ENCODE measurements at regions not wholly inside any gene's neighbourhood (a gene's known extent, or its start where the extent isn't known, plus 50 kb on each side); places are given as distances from the start of the nearest gene placed in this dataset.

DNA sequence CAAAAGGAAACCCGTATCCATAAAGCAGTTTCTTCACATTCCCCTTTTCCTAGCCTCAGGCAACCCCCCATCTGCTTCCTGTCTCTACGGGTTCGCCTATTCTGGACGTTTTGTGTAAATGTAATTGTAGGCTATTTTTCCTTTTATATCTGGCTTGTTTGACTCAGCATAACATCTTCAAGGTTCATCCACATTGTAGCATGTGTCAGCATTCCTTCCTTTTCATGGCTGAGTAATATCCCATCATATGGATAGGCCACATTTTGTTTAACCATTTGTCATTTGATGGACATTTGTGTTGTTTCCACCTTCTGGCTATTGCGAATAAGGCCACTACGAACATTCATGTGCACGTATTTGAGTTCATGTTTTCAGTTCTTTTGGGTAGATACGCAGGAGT lies 54.6 kb downstream of the FOXL1 start:
- TF ChIP-seq, protein P1, sequence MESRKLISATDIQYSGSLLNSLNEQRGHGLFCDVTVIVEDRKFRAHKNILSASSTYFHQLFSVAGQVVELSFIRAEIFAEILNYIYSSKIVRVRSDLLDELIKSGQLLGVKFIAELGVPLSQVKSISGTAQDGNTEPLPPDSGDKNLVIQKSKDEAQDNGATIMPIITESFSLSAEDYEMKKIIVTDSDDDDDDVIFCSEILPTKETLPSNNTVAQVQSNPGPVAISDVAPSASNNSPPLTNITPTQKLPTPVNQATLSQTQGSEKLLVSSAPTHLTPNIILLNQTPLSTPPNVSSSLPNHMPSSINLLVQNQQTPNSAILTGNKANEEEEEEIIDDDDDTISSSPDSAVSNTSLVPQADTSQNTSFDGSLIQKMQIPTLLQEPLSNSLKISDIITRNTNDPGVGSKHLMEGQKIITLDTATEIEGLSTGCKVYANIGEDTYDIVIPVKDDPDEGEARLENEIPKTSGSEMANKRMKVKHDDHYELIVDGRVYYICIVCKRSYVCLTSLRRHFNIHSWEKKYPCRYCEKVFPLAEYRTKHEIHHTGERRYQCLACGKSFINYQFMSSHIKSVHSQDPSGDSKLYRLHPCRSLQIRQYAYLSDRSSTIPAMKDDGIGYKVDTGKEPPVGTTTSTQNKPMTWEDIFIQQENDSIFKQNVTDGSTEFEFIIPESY (IDR thresholded peaks at IDR 0.05), result no peak
- TF ChIP-seq NR2F2 (IDR thresholded peaks at IDR 0.05) (no peak), RAD21 (IDR thresholded peaks at IDR 0.05) (no peak)
- TF ChIP-seq, protein P2, sequence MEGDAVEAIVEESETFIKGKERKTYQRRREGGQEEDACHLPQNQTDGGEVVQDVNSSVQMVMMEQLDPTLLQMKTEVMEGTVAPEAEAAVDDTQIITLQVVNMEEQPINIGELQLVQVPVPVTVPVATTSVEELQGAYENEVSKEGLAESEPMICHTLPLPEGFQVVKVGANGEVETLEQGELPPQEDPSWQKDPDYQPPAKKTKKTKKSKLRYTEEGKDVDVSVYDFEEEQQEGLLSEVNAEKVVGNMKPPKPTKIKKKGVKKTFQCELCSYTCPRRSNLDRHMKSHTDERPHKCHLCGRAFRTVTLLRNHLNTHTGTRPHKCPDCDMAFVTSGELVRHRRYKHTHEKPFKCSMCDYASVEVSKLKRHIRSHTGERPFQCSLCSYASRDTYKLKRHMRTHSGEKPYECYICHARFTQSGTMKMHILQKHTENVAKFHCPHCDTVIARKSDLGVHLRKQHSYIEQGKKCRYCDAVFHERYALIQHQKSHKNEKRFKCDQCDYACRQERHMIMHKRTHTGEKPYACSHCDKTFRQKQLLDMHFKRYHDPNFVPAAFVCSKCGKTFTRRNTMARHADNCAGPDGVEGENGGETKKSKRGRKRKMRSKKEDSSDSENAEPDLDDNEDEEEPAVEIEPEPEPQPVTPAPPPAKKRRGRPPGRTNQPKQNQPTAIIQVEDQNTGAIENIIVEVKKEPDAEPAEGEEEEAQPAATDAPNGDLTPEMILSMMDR (IDR thresholded peaks at IDR 0.05; ENCODE audit: low read depth, low read length, missing input control), result no peak

Data from liver (tissue), 3 donors.